ENCODE measurements at regions not wholly inside any gene's neighbourhood (a gene's known extent, or its start where the extent isn't known, plus 50 kb on each side); places are given as distances from the start of the nearest gene placed in this dataset.

- H3K4me3 ChIP-seq: no peak overlapping the region
- POLR2A ChIA-PET: no interaction called here
- ATAC-seq: no peak
- DNase-seq (ENCODE audit: low read depth in 1 of 2, low spot score in 1 of 2): no peak
- TF ChIP-seq RCOR1 (IDR thresholded peaks at IDR 0.05; ENCODE audit: low read depth, low read length): no peak
- no peak for TF ChIP-seq ELK1 (IDR thresholded peaks at IDR 0.05; ENCODE audit: low read depth, low read length)
- no peak for TF ChIP-seq KDM1A (IDR thresholded peaks at IDR 0.05; ENCODE audit: low read depth)
- TF ChIP-seq POLR2A (IDR thresholded peaks at IDR 0.05; ENCODE audit: low read length): no peak
- TF ChIP-seq EHF (CRISPR knock-in tag; IDR thresholded peaks at IDR 0.05): no peak
- TF ChIP-seq CHD2 (IDR thresholded peaks at IDR 0.05; ENCODE audit: low read length, partially characterized antibody): no peak
- TF ChIP-seq NFE2L2 (conservative IDR thresholded peaks at IDR 0.05; ENCODE audit: low read length): no peak
- no peak for TF ChIP-seq JUNB (IDR thresholded peaks at IDR 0.05)
- TF ChIP-seq, protein P1, sequence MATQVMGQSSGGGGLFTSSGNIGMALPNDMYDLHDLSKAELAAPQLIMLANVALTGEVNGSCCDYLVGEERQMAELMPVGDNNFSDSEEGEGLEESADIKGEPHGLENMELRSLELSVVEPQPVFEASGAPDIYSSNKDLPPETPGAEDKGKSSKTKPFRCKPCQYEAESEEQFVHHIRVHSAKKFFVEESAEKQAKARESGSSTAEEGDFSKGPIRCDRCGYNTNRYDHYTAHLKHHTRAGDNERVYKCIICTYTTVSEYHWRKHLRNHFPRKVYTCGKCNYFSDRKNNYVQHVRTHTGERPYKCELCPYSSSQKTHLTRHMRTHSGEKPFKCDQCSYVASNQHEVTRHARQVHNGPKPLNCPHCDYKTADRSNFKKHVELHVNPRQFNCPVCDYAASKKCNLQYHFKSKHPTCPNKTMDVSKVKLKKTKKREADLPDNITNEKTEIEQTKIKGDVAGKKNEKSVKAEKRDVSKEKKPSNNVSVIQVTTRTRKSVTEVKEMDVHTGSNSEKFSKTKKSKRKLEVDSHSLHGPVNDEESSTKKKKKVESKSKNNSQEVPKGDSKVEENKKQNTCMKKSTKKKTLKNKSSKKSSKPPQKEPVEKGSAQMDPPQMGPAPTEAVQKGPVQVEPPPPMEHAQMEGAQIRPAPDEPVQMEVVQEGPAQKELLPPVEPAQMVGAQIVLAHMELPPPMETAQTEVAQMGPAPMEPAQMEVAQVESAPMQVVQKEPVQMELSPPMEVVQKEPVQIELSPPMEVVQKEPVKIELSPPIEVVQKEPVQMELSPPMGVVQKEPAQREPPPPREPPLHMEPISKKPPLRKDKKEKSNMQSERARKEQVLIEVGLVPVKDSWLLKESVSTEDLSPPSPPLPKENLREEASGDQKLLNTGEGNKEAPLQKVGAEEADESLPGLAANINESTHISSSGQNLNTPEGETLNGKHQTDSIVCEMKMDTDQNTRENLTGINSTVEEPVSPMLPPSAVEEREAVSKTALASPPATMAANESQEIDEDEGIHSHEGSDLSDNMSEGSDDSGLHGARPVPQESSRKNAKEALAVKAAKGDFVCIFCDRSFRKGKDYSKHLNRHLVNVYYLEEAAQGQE (IDR thresholded peaks at IDR 0.05): no peak
- TF ChIP-seq MAZ (IDR thresholded peaks at IDR 0.05; ENCODE audit: borderline replicate concordance, low read depth, low read length): no peak
- TF ChIP-seq EP300 (IDR thresholded peaks at IDR 0.05): no peak
- no peak for TF ChIP-seq E2F6 (IDR thresholded peaks at IDR 0.05; ENCODE audit: borderline replicate concordance, low read depth)
- no peak for TF ChIP-seq CHD4 (IDR thresholded peaks at IDR 0.05; ENCODE audit: borderline replicate concordance)
- no peak for TF ChIP-seq HDAC2 (IDR thresholded peaks at IDR 0.05)
- no peak for TF ChIP-seq POLR2AphosphoS2 (conservative IDR thresholded peaks at IDR 0.05; ENCODE audit: low read length)
- TF ChIP-seq BHLHE40 (IDR thresholded peaks at IDR 0.05; ENCODE audit: low read depth, low read length): no peak
- no peak for TF ChIP-seq FOSL2 (IDR thresholded peaks at IDR 0.05)
- no peak for TF ChIP-seq FOSL2 (CRISPR knock-in tag; IDR thresholded peaks at IDR 0.05)
- TF ChIP-seq SREBF2 (IDR thresholded peaks at IDR 0.05): no peak
- TF ChIP-seq, protein P2, sequence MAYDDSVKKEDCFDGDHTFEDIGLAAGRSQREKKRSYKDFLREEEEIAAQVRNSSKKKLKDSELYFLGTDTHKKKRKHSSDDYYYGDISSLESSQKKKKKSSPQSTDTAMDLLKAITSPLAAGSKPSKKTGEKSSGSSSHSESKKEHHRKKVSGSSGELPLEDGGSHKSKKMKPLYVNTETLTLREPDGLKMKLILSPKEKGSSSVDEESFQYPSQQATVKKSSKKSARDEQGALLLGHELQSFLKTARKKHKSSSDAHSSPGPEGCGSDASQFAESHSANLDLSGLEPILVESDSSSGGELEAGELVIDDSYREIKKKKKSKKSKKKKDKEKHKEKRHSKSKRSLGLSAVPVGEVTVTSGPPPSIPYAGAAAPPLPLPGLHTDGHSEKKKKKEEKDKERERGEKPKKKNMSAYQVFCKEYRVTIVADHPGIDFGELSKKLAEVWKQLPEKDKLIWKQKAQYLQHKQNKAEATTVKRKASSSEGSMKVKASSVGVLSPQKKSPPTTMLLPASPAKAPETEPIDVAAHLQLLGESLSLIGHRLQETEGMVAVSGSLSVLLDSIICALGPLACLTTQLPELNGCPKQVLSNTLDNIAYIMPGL (CRISPR knock-in tag; IDR thresholded peaks at IDR 0.05; ENCODE audit: borderline replicate concordance): no peak
- no peak for TF ChIP-seq TFCP2L1 (CRISPR knock-in tag; IDR thresholded peaks at IDR 0.05)
- H3K9me3 ChIP-seq: no peaks in the 10 kb centered on the region
- H3K4me1 ChIP-seq: no peaks in the 10 kb centered on the region
- no peak overlapping the region for H3K27ac ChIP-seq
- WGBS (ENCODE audit: missing lambda C conversion rate): 58% methylated on average over 5 of the region's 5 CpGs
- CTCF ChIA-PET: no interaction called here
- no peak for FAIRE-seq
- H3K4me2 ChIP-seq: no peak overlapping the region
These were observed 1205.2 kb upstream of the MIR17HG start for GRCh38 chr13:90142251-90142650.

GRCh38 chr13:90154311-90154960, 1193.1 kb upstream of the MIR17HG start:
- ATAC-seq: no peak
- no peak overlapping the region for H3K27ac ChIP-seq
- POLR2A ChIA-PET: no interaction called here
- H3K4me1 ChIP-seq: no peaks in the 10 kb centered on the region
- no peak for DNase-seq (ENCODE audit: low read depth in 1 of 2, low spot score in 1 of 2)
- no peak overlapping the region for H3K4me3 ChIP-seq
- CTCF ChIA-PET: no interaction called here
- FAIRE-seq: no peak
- H3K9me3 ChIP-seq: no peaks in the 10 kb centered on the region
- WGBS (ENCODE audit: missing lambda C conversion rate): 28% methylated on average over 2 of the region's 2 CpGs
- TF ChIP-seq BHLHE40 (IDR thresholded peaks at IDR 0.05; ENCODE audit: low read depth, low read length): no peak
- TF ChIP-seq TP53 (CRISPR knock-in tag; IDR thresholded peaks at IDR 0.05): no peak
- TF ChIP-seq HES2 (IDR thresholded peaks at IDR 0.05): no peak
- TF ChIP-seq ZSCAN20 (CRISPR knock-in tag; IDR thresholded peaks at IDR 0.05): no peak
- no peak for TF ChIP-seq RARB (CRISPR knock-in tag; IDR thresholded peaks at IDR 0.05)
- no peak for TF ChIP-seq MAZ (IDR thresholded peaks at IDR 0.05; ENCODE audit: borderline replicate concordance, low read depth, low read length)
- no peak for TF ChIP-seq ZFP36 (IDR thresholded peaks at IDR 0.05; ENCODE audit: borderline replicate concordance, partially characterized antibody)
- no peak overlapping the region for H3K4me2 ChIP-seq
